ENCODE measurements at regions not wholly inside any gene's neighbourhood (a gene's known extent, or its start where the extent isn't known, plus 50 kb on each side); places are given as distances from the start of the nearest gene placed in this dataset.

- no peak for DNase-seq (ENCODE audit: low spot score)
Observed at GRCh38 chr1:5235355-5235899, 581.0 kb downstream of the AJAP1 start.

- DNase-seq (ENCODE audit: low spot score): no peak
Observed at GRCh38 chr1:5232537-5232936, 578.1 kb downstream of the AJAP1 start.

- no peak for DNase-seq (ENCODE audit: low spot score)
Observed at GRCh38 chr1:5231541-5232315, 577.3 kb downstream of the AJAP1 start.

GRCh38 chr1:5227114-5227513 lies 572.7 kb downstream of the AJAP1 start:
- no peak for DNase-seq (ENCODE audit: low spot score)

- no peak for DNase-seq (ENCODE audit: low spot score)
Observed at GRCh38 chr1:5225707-5226704, 571.6 kb downstream of the AJAP1 start.

- DNase-seq (ENCODE audit: low spot score): no peak
Observed at GRCh38 chr1:5223206-5223605, 568.8 kb downstream of the AJAP1 start.

- no peak for DNase-seq (ENCODE audit: low spot score)
Observed at GRCh38 chr1:5222626-5223025, 568.2 kb downstream of the AJAP1 start.

GRCh38 chr1:5221451-5221850 lies 567.0 kb downstream of the AJAP1 start:
- no peak for DNase-seq (ENCODE audit: low spot score)

GRCh38 chr1:5220821-5221220 lies 566.4 kb downstream of the AJAP1 start:
- no peak for DNase-seq (ENCODE audit: low spot score)

- DNase-seq (ENCODE audit: low spot score): no peak
Observed at GRCh38 chr1:5220421-5220820, 566.0 kb downstream of the AJAP1 start.

GRCh38 chr1:5200006-5200405 lies 545.6 kb downstream of the AJAP1 start:
- DNase-seq (ENCODE audit: low spot score): no peak

GRCh38 chr1:5198328-5198727 lies 543.9 kb downstream of the AJAP1 start:
- no peak for DNase-seq (ENCODE audit: low spot score)

GRCh38 chr1:5191470-5191869 lies 537.1 kb downstream of the AJAP1 start:
- no peak for DNase-seq (ENCODE audit: low spot score)

- DNase-seq (ENCODE audit: low spot score): no peak
Observed at GRCh38 chr1:5189384-5189783, 535.0 kb downstream of the AJAP1 start.

- DNase-seq (ENCODE audit: low spot score): no peak
Observed at GRCh38 chr1:5165762-5166161, 511.4 kb downstream of the AJAP1 start.

GRCh38 chr1:5164158-5164557 lies 509.7 kb downstream of the AJAP1 start:
- DNase-seq (ENCODE audit: low spot score): no peak

- no peak for DNase-seq (ENCODE audit: low spot score)
Observed at GRCh38 chr1:5161372-5161771, 507.0 kb downstream of the AJAP1 start.

- DNase-seq (ENCODE audit: low spot score): no peak
Observed at GRCh38 chr1:5157175-5157574, 502.8 kb downstream of the AJAP1 start.

- no peak for DNase-seq (ENCODE audit: low spot score)
Observed at GRCh38 chr1:5156416-5157120, 502.2 kb downstream of the AJAP1 start.

GRCh38 chr1:5151511-5151910 lies 497.1 kb downstream of the AJAP1 start:
- DNase-seq (ENCODE audit: low spot score): no peak

GRCh38 chr1:5150191-5150590 lies 495.8 kb downstream of the AJAP1 start:
- no peak for DNase-seq (ENCODE audit: low spot score)

- DNase-seq (ENCODE audit: low spot score): no peak
Observed at GRCh38 chr1:5147806-5148205, 493.4 kb downstream of the AJAP1 start.
